ENCODE measurements at regions not wholly inside any gene's neighbourhood (a gene's known extent, or its start where the extent isn't known, plus 50 kb on each side); places are given as distances from the start of the nearest gene placed in this dataset.

DNA sequence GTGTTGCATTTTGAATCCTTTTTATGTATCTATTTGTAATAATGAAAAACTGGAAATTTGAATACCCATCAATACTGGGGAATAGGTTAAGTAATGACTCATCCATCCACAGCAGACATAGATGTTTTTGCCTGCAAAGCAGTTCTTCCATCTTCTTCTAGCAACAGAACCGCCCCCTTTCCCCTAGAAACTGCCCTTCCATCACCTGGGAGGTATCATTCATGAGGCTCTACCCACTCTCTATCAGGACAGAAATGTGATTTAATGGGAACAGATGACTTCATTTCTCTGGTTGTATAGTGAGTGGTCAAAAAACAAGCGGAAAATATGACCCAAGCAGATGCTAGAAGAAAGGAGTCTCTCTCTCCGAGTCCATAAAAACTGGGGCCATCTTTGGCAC is 532.8 kb downstream of the UQCRFS1 start:
- TF ChIP-seq, protein P1, sequence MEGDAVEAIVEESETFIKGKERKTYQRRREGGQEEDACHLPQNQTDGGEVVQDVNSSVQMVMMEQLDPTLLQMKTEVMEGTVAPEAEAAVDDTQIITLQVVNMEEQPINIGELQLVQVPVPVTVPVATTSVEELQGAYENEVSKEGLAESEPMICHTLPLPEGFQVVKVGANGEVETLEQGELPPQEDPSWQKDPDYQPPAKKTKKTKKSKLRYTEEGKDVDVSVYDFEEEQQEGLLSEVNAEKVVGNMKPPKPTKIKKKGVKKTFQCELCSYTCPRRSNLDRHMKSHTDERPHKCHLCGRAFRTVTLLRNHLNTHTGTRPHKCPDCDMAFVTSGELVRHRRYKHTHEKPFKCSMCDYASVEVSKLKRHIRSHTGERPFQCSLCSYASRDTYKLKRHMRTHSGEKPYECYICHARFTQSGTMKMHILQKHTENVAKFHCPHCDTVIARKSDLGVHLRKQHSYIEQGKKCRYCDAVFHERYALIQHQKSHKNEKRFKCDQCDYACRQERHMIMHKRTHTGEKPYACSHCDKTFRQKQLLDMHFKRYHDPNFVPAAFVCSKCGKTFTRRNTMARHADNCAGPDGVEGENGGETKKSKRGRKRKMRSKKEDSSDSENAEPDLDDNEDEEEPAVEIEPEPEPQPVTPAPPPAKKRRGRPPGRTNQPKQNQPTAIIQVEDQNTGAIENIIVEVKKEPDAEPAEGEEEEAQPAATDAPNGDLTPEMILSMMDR (conservative IDR thresholded peaks at IDR 0.05 in 1 of 2, IDR thresholded peaks at IDR 0.05 in 1 of 2; ENCODE audit: extremely low read depth in 1 of 2, insufficient read depth in 1 of 2, low read depth in 1 of 2, low read length in 2 of 2), result no peak
- no peak for TF ChIP-seq EZH2 (IDR thresholded peaks at IDR 0.05; ENCODE audit: borderline replicate concordance, low read length)

Measured in mammary epithelial cell (primary cell).